ENCODE measurements at regions not wholly inside any gene's neighbourhood (a gene's known extent, or its start where the extent isn't known, plus 50 kb on each side); places are given as distances from the start of the nearest gene placed in this dataset.
"Not testable (repeated sequence)": the region's sequence is repeated elsewhere in the genome, so short reads cannot be mapped to it uniquely, and the experiment has no call there.

- Histone ChIP-seq H3K9me3 (no peaks in the 10 kb centered on the region), H3K36me3 (no peaks in the 10 kb centered on the region), H3K27me3 (no peaks in the 10 kb centered on the region), H3K4me1 (no peaks in the 10 kb centered on the region), H3K4me3 (no peak overlapping the region), H3K27ac (no peak overlapping the region)
- TF ChIP-seq CTCF (IDR thresholded peaks at IDR 0.05), result no peak
- DNase-seq, result no peak
- no peak for ATAC-seq
- intact Hi-C loops (cut with DNase I), result no loop called here
Measured at GRCh38 chr5:62184444-62184843, 121.6 kb upstream of the KIF2A start.

GRCh38 chr5:62190173-62190572 lies 115.8 kb upstream of the KIF2A start:
- Histone ChIP-seq H3K4me3 (no peak overlapping the region), H3K27me3 (no peaks in the 10 kb centered on the region), H3K9me3 (peaks cover 0 to 11% of the 10 kb centered on the region in 2 donors), H3K4me1 (no peaks in the 10 kb centered on the region), H3K36me3 (no peaks in the 10 kb centered on the region), H3K27ac (no peak overlapping the region)
- DNase-seq (no peak), ATAC-seq (no peak)
- intact Hi-C loops (cut with DNase I), result no loop called here
- TF ChIP-seq CTCF (IDR thresholded peaks at IDR 0.05), result no peak

GRCh38 chr5:62190931-62191330 lies 115.1 kb upstream of the KIF2A start:
- peaks cover 0 to 11% of the 10 kb centered on the region in 2 donors for H3K9me3 ChIP-seq
- intact Hi-C loops (cut with DNase I), result no loop called here
- no peaks in the 10 kb centered on the region for H3K4me1 ChIP-seq
- no peaks in the 10 kb centered on the region for H3K27me3 ChIP-seq
- H3K27ac ChIP-seq, result no peak overlapping the region
- DNase-seq, result no peak
- no peaks in the 10 kb centered on the region for H3K36me3 ChIP-seq
- H3K4me3 ChIP-seq, result no peak overlapping the region
- TF ChIP-seq CTCF (IDR thresholded peaks at IDR 0.05), result no peak
- ATAC-seq, result no peak

GRCh38 chr5:62192958-62193357 lies 113.0 kb upstream of the KIF2A start:
- no peak for TF ChIP-seq CTCF (IDR thresholded peaks at IDR 0.05)
- no peak for ATAC-seq

GRCh38 chr5:62196532-62196931 lies 109.5 kb upstream of the KIF2A start:
- H3K4me3 ChIP-seq; intact Hi-C loops (cut with DNase I); DNase-seq; H3K27me3 ChIP-seq; H3K27ac ChIP-seq; H3K36me3 ChIP-seq; H3K4me1 ChIP-seq; ATAC-seq: not testable (repeated sequence)
- H3K9me3 ChIP-seq, result peaks cover 0 to 11% of the 10 kb centered on the region in 2 donors

More at GRCh38 chr5:62192958-62193357, 113.0 kb upstream of the KIF2A start:
- H3K36me3 ChIP-seq, result no peaks in the 10 kb centered on the region
- no peak overlapping the region for H3K27ac ChIP-seq
- peaks cover 0 to 11% of the 10 kb centered on the region in 2 donors for H3K9me3 ChIP-seq
- no peak overlapping the region for H3K4me3 ChIP-seq
- no peak for DNase-seq
- intact Hi-C loops (cut with DNase I), result no loop called here
- no peaks in the 10 kb centered on the region for H3K4me1 ChIP-seq
- no peaks in the 10 kb centered on the region for H3K27me3 ChIP-seq

GRCh38 chr5:62197697-62198096 lies 108.3 kb upstream of the KIF2A start:
- ATAC-seq (no peak), DNase-seq (peak in 1 of 4 donors; percentile 13)
- peaks cover 0 to 10% of the 10 kb centered on the region in 2 donors for H3K9me3 ChIP-seq
- H3K36me3 ChIP-seq, result no peaks in the 10 kb centered on the region
- no peaks in the 10 kb centered on the region for H3K27me3 ChIP-seq
- TF ChIP-seq CTCF (IDR thresholded peaks at IDR 0.05), result no peak
- no peaks in the 10 kb centered on the region for H3K4me1 ChIP-seq
- H3K4me3 ChIP-seq, result no peak overlapping the region
- intact Hi-C loops (cut with DNase I), result no loop called here
- H3K27ac ChIP-seq, result no peak overlapping the region
